ENCODE measurements at regions not wholly inside any gene's neighbourhood (a gene's known extent, or its start where the extent isn't known, plus 50 kb on each side); places are given as distances from the start of the nearest gene placed in this dataset.

DNA sequence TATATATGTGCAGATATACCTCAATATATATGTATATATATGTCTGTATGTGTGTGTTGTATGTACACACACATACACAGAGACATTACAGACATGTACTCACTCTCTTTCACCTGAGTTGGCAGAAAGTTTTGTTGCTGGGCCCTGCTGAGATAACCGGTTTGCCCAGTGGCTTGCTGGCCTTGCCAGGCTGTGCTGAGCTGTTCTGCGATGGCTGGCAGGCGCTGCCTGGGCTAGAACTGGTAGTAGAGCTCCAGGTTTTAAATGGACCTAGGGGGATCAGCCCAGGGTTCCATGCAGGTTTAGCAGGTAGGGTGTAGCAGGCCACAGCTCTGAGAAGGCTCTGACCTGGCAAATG lies 394.3 kb downstream of the GADD45G start:
- Histone ChIP-seq H3K36me3 (ENCODE audit: control insufficient read depth, insufficient read depth, low read length) (no peaks in the 10 kb centered on the region), H3K27ac (ENCODE audit: low read depth, low read length) (no peak overlapping the region), H3K9me3 (ENCODE audit: control insufficient read depth, insufficient read depth, low read length) (no peaks in the 10 kb centered on the region), H3K4me3 (ENCODE audit: low read depth, low read length) (no peak overlapping the region), H3K27me3 (ENCODE audit: control insufficient read depth, insufficient read depth, low read length) (no peaks in the 10 kb centered on the region), H3K9ac (ENCODE audit: low read depth, low read length) (no peak overlapping the region), H3K4me1 (ENCODE audit: control insufficient read depth, insufficient read depth, low read length) (peaks cover 15% of the 10 kb centered on the region)

DNA sequence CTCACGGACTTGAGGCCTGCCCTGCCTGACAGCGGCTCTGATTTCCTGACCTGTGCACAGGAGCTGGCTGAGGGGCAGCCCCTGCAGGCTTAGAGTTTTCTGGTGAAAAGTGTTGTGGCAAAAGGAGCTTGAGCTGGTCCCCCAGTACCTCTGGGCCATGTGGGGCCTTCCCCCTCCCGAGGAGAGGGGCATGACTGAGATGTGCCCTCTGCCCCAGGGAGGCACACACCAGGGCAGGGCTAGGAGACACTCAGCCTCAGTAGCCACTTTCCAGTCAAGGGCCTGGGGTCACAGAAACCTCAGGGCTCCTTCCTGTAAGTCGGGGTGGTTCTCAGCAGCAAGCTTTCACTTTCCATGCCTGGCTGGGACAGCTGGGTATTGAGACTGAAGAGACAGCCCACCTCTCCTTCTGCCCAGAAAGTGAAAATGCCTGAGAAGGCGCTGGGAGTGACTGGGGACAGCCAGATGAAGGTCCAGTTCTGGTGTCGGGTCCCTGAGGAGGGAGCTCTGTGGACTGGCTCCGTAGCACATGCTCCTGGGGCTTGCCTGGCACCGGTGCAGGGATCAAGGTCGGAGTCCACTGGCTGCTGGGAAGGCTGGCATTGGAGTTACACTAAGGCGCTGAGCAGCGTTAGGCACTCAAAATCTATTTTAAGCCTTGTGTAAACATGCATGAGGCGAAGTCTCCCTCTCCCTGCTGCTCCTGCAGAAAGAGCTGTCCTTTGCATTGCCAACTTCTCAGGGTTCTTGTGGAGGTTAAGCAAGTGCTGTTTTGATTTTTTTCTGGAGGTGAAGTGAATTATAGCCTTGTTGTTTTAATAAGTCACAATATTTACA lies 394.9 kb downstream of the GADD45G start:
- Histone ChIP-seq H3K4me3 (ENCODE audit: low read depth, low read length) (no peak overlapping the region), H3K27me3 (ENCODE audit: control insufficient read depth, insufficient read depth, low read length) (no peaks in the 10 kb centered on the region), H3K9me3 (ENCODE audit: control insufficient read depth, insufficient read depth, low read length) (no peaks in the 10 kb centered on the region), H3K9ac (ENCODE audit: low read depth, low read length) (no peak overlapping the region), H3K4me1 (ENCODE audit: control insufficient read depth, insufficient read depth, low read length) (peaks cover 9% of the 10 kb centered on the region), H3K36me3 (ENCODE audit: control insufficient read depth, insufficient read depth, low read length) (no peaks in the 10 kb centered on the region), H3K27ac (ENCODE audit: low read depth, low read length) (no peak overlapping the region)

DNA sequence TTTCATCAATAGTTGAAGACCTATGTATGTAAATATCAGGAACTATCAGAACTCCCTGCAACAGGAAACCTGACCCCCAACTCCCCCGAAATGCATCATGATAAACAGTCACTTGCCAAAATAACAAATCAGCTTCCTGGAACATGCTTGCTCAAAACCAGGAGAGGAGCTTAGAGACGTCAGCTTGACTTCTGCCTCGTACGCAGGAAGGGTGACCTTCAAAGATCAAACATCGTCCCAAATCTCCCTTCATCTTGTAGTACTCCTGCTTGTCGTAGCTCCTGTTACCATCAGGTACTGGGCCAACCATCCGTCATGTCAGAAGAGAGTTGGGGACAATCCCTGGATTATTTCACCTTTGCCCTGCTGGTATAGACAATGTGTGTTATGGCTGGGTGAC lies 396.1 kb downstream of the GADD45G start:
- Histone ChIP-seq H3K9me3 (ENCODE audit: control insufficient read depth, insufficient read depth, low read length) (no peaks in the 10 kb centered on the region), H3K9ac (ENCODE audit: low read depth, low read length) (no peak overlapping the region), H3K27ac (ENCODE audit: low read depth, low read length) (no peak overlapping the region), H3K4me3 (ENCODE audit: low read depth, low read length) (no peak overlapping the region), H3K36me3 (ENCODE audit: control insufficient read depth, insufficient read depth, low read length) (no peaks in the 10 kb centered on the region), H3K4me1 (ENCODE audit: control insufficient read depth, insufficient read depth, low read length) (peaks cover 5% of the 10 kb centered on the region; the same call in 1 of the 2 replicates), H3K27me3 (ENCODE audit: control insufficient read depth, insufficient read depth, low read length) (no peaks in the 10 kb centered on the region)

DNA sequence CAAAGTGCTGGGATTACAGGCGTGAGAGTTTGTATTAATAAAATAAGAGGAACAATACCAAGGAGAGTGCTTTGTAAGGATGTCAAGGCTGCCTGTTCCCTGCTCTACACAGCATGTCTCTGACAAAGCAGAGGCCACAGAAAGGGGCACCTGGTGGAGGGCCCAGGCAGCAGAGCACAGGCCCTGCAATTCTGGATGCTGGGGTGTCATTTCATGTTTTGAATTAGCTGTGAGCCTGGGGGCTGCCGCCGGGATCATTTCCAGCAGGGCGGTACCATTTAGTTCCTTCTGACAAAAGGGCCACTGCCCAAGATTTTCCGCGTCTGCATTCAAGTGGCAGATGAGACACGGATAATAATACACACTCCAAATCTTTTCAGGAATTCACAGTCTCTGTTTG lies 396.9 kb downstream of the GADD45G start:
- Histone ChIP-seq H3K4me1 (ENCODE audit: control insufficient read depth, insufficient read depth, low read length) (peaks cover 5% of the 10 kb centered on the region; the same call in 1 of the 2 replicates), H3K27me3 (ENCODE audit: control insufficient read depth, insufficient read depth, low read length) (no peaks in the 10 kb centered on the region), H3K9me3 (ENCODE audit: control insufficient read depth, insufficient read depth, low read length) (no peaks in the 10 kb centered on the region), H3K4me3 (ENCODE audit: low read depth, low read length) (no peak overlapping the region), H3K9ac (ENCODE audit: low read depth, low read length) (no peak overlapping the region), H3K27ac (ENCODE audit: low read depth, low read length) (no peak overlapping the region), H3K36me3 (ENCODE audit: control insufficient read depth, insufficient read depth, low read length) (no peaks in the 10 kb centered on the region)

DNA sequence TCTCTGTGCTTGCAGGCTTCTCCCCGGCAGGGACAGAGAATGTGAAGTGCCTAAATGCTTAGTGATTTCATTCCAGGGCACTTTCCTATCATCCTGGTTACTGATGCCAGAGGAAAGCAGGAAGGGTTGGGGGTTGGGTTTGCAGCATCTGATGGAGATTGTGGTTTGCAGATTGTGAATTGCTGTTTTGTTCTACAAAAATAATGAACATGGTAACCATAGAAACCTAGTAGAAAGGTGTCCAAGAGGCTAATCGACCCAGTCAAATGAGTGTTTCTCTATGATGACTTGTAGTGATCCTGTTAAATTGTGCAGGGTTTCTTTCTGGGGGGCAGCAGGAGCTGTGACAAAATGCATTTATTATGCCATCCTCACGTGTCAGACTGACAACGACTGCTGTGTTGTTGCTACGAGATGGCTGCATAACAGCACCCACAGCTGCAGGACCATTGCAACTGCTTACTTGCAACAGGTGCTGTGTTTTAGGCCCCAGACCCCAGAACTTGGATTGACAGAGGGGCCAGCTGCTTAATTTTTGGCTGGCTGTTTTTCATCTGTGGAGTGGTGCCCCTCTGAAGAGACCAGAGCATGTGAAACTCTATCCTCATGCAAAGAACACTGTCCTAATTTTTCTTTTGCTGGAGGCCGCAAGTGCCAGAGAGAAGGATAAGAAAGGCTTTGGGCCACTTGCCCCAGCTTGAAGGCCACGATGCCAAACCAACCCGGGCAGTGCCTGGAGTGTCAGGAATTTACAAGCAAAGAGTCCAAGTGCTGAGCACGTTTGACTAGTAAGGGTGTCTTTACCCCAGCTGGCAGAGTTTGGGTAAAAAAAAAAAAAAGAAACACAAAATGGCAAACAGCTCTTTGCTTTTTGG lies 397.8 kb downstream of the GADD45G start:
- H3K27ac ChIP-seq (ENCODE audit: low read depth, low read length): no peak overlapping the region
- no peaks in the 10 kb centered on the region for H3K36me3 ChIP-seq (ENCODE audit: control insufficient read depth, insufficient read depth, low read length)
- H3K4me3 ChIP-seq (ENCODE audit: low read depth, low read length): no peak overlapping the region
- H3K9me3 ChIP-seq (ENCODE audit: control insufficient read depth, insufficient read depth, low read length): no peaks in the 10 kb centered on the region
- no peaks in the 10 kb centered on the region for H3K27me3 ChIP-seq (ENCODE audit: control insufficient read depth, insufficient read depth, low read length)
- H3K4me1 ChIP-seq (ENCODE audit: control insufficient read depth, insufficient read depth, low read length): peaks cover 9% of the 10 kb centered on the region; the same call in 1 of the 2 replicates
- H3K9ac ChIP-seq (ENCODE audit: low read depth, low read length): no peak overlapping the region

DNA sequence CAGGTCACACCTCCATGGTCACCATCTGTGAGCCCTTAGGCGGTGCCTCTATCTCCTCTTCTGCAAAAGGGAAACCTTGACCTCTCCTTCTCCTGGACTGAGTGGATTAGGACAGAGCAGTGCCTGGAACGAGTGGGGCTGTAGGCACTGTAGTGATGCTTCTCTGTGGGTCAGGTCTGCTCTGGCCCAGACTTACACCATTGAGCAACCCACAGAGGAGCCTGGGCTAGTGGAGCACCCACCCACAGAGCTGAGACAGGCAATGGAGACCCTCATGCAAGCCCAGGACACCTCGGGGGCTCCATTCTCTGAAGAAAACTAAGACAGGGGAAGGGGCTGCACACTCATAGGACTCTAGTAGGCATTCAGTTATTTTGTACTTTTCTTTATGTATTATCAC lies 400.6 kb downstream of the GADD45G start:
- H3K9me3 ChIP-seq (ENCODE audit: control insufficient read depth, insufficient read depth, low read length): no peaks in the 10 kb centered on the region
- no peak overlapping the region for H3K27ac ChIP-seq (ENCODE audit: low read depth, low read length)
- H3K4me1 ChIP-seq (ENCODE audit: control insufficient read depth, insufficient read depth, low read length): peaks cover 22% of the 10 kb centered on the region
- no peaks in the 10 kb centered on the region for H3K27me3 ChIP-seq (ENCODE audit: control insufficient read depth, insufficient read depth, low read length)
- H3K36me3 ChIP-seq (ENCODE audit: control insufficient read depth, insufficient read depth, low read length): no peaks in the 10 kb centered on the region
- H3K4me3 ChIP-seq (ENCODE audit: low read depth, low read length): no peak overlapping the region
- H3K9ac ChIP-seq (ENCODE audit: low read depth, low read length): no peak overlapping the region

DNA sequence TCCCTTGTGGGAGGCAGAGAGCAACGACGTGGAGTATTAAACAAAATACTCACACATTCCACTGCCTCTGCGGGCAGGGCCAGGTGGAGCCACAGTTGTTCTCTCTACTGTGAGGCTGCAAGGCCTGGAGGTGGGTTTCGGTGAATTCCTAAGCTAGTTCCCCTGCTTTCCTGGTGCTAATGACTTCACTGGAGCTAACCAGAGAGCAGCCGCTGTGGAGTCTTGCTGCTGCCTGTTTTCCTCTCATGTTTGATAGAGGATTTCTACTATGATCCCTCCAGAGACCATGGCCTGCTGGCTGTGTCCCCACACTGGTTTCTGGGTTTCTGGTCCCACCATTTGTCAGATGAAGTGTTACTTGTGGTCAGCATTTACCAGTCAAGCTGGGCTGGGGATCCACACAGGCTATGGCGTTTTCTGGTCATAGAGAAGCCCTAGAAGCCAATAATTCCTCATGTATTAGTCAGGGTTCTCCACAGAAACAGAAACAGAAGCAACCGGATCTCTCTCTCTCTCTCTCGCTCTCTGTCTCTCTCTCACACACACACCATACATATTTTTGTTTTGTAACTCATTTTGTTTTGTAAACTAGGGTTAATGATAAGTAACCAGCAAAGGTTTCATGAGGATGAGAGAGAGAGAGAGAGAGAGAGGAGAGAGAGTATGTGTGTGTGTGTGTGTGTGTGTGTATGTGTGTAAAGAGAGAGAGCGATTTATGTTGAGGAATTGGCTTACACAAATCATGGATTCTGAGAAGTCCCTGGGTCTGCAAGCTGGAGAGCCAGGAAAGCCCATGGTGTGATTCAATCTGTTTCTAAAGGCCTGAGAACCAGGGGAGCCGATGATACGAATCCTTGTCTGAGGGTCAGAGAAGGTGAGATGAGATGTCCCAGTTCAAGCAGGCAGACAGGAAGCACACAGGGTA lies 403.0 kb downstream of the GADD45G start:
- Histone ChIP-seq H3K9ac (ENCODE audit: low read depth, low read length) (no peak overlapping the region), H3K4me1 (ENCODE audit: control insufficient read depth, insufficient read depth, low read length) (peaks cover 17% of the 10 kb centered on the region), H3K36me3 (ENCODE audit: control insufficient read depth, insufficient read depth, low read length) (no peaks in the 10 kb centered on the region), H3K4me3 (ENCODE audit: low read depth, low read length) (no peak overlapping the region), H3K9me3 (ENCODE audit: control insufficient read depth, insufficient read depth, low read length) (no peaks in the 10 kb centered on the region), H3K27ac (ENCODE audit: low read depth, low read length) (peak overlapping the region; percentile 1), H3K27me3 (ENCODE audit: control insufficient read depth, insufficient read depth, low read length) (no peaks in the 10 kb centered on the region)

DNA sequence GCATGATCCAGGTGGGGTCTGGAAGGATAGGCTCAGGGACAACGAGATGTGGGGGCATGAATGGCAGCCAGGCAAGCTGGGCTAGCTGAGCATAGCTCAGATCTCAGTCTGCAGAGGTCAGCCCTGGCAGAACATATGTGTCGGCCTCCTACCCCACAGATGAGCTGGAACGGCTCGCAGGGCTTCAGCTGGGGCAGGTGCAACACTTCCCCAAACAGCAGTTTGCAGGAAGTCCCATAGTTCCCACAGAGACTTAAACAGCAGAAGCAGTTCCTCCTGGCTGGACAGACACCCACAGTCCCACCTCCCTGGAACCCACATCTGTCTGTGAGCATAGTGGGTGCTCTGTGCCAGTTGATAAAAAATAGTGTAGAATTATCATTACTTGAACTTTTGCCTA lies 404.6 kb downstream of the GADD45G start:
- H3K27me3 ChIP-seq (ENCODE audit: control insufficient read depth, insufficient read depth, low read length): no peaks in the 10 kb centered on the region
- H3K27ac ChIP-seq (ENCODE audit: low read depth, low read length): no peak overlapping the region
- no peak overlapping the region for H3K9ac ChIP-seq (ENCODE audit: low read depth, low read length)

DNA sequence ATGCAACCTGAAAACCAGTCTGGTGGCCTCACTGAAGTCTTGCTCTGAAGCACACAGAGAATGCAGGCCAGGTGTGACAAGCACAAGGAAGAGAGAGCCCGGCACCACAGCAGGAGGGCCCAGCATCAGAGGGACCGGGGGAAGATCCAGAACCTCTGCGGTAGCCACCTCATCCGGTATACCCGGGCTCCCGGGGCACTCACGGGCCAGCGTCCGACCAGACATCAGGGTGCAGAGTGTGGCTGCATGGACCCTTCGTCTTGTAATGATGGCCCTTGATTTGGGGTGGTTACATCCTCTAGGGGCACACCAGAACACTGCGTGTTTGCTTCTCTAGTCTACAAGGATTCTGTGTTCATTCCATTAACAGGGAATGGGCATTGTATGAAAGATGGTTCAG lies 406.0 kb downstream of the GADD45G start:
- no peak overlapping the region for H3K4me3 ChIP-seq (ENCODE audit: low read depth, low read length)
- H3K9me3 ChIP-seq (ENCODE audit: control insufficient read depth, insufficient read depth, low read length): no peaks in the 10 kb centered on the region
- no peak overlapping the region for H3K9ac ChIP-seq (ENCODE audit: low read depth, low read length)
- no peaks in the 10 kb centered on the region for H3K27me3 ChIP-seq (ENCODE audit: control insufficient read depth, insufficient read depth, low read length)
- H3K4me1 ChIP-seq (ENCODE audit: control insufficient read depth, insufficient read depth, low read length): peaks cover 17% of the 10 kb centered on the region
- H3K27ac ChIP-seq (ENCODE audit: low read depth, low read length): no peak overlapping the region
- no peaks in the 10 kb centered on the region for H3K36me3 ChIP-seq (ENCODE audit: control insufficient read depth, insufficient read depth, low read length)

More for the DNA sequence above, 404.6 kb downstream of the GADD45G start:
- H3K36me3 ChIP-seq (ENCODE audit: control insufficient read depth, insufficient read depth, low read length): no peaks in the 10 kb centered on the region
- peaks cover 17% of the 10 kb centered on the region for H3K4me1 ChIP-seq (ENCODE audit: control insufficient read depth, insufficient read depth, low read length)
- H3K4me3 ChIP-seq (ENCODE audit: low read depth, low read length): no peak overlapping the region
- no peaks in the 10 kb centered on the region for H3K9me3 ChIP-seq (ENCODE audit: control insufficient read depth, insufficient read depth, low read length)

DNA sequence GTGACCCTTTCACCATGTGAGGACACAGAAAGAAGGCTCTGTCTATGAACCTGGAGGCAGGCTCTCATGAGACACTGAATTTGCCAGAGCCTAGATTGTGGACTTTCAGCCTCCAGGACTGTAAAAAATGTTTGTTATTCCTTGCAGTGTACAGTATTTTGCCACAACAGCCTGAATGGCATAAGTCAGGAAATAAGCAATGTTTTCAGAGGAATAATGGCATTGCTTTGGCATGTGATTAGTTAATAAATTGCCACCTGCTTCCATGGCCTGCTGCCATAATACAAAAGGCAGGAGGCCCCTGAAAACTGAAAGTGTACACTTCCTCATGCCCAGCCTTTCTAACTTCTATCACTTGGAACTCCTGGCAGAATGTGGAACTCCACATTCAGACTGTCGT lies 408.1 kb downstream of the GADD45G start:
- no peaks in the 10 kb centered on the region for H3K9me3 ChIP-seq (ENCODE audit: control insufficient read depth, insufficient read depth, low read length)
- no peak overlapping the region for H3K27ac ChIP-seq (ENCODE audit: low read depth, low read length)
- no peaks in the 10 kb centered on the region for H3K36me3 ChIP-seq (ENCODE audit: control insufficient read depth, insufficient read depth, low read length)
- no peak overlapping the region for H3K4me3 ChIP-seq (ENCODE audit: low read depth, low read length)
- H3K27me3 ChIP-seq (ENCODE audit: control insufficient read depth, insufficient read depth, low read length): no peaks in the 10 kb centered on the region
- H3K4me1 ChIP-seq (ENCODE audit: control insufficient read depth, insufficient read depth, low read length): peaks cover 10% of the 10 kb centered on the region
- H3K9ac ChIP-seq (ENCODE audit: low read depth, low read length): no peak overlapping the region
